BLaER1 treated with 17β-estradiol and CSF1 and Interleukin-3, amounts not matched to agents 10 nM and 100 nM (cell line): ENCODE measurements at regions not wholly inside any gene's neighbourhood (a gene's known extent, or its start where the extent isn't known, plus 50 kb on each side); places are given as distances from the start of the nearest gene placed in this dataset.

Source experiments
- H3K27ac ChIP-seq, 11 experiments: shearing (Covaris generic); formaldehyde crosslinking; 2 replicates each; pipeline ENCODE4 v1.8.1; 2022
- H3K27me3 ChIP-seq, 11 experiments: shearing (Covaris generic); formaldehyde crosslinking; 2 replicates each; pipeline ENCODE4 v1.8.1; 2022
- H3K36me3 ChIP-seq, 11 experiments: shearing (Covaris generic); formaldehyde crosslinking; 2 replicates each; pipeline ENCODE4 v1.8.1; 2022
- H3K4me1 ChIP-seq, 10 experiments: shearing (Covaris generic); formaldehyde crosslinking; 2 replicates each; pipeline ENCODE4 v1.8.1; 2022
- H3K4me2 ChIP-seq, 11 experiments: shearing (Covaris generic); formaldehyde crosslinking; 2 replicates each; pipeline ENCODE4 v1.8.1; 2022
- H3K4me3 ChIP-seq, 10 experiments: shearing (Covaris generic); formaldehyde crosslinking; 2 replicates each; pipeline ENCODE4 v1.8.1; 2022
- H3K9ac ChIP-seq, 11 experiments: shearing (Covaris generic); formaldehyde crosslinking; 2 replicates each; pipeline ENCODE4 v1.8.1; 2022
- H3K9me3 ChIP-seq, 11 experiments: shearing (Covaris generic); formaldehyde crosslinking; replicated peaks in 1 of 11; 2 replicates each; pipeline ENCODE4 v1.8.1; 2022
- H4K20me1 ChIP-seq, 11 experiments: shearing (Covaris generic); formaldehyde crosslinking; 2 replicates each; pipeline ENCODE4 v1.8.1; 2022
- Cebpa-rat ChIP-seq, 11 experiments: shearing (Covaris generic); IDR thresholded peaks; 2 replicates each; pipeline ENCODE4 v1.8.1; 2022

GRCh38 chr3:88572450-88572849 is 422.7 kb downstream of the C3orf38 start:
- TF ChIP-seq Cebpa-rat (IDR thresholded peaks at IDR 0.05), result no peak
- peaks cover 0 to 13% (median 3%) of the 10 kb centered on the region in 11 experiments; a peak in 7 of 22 replicates for H3K9me3 ChIP-seq
- H3K36me3 ChIP-seq, result no peaks in the 10 kb centered on the region

GRCh38 chr3:88573472-88573871 is 423.7 kb downstream of the C3orf38 start:
- H3K36me3 ChIP-seq, result no peaks in the 10 kb centered on the region
- H3K9me3 ChIP-seq, result peaks cover 0 to 13% (median 3%) of the 10 kb centered on the region in 11 experiments; a peak in 7 of 22 replicates
- no peaks in the 10 kb centered on the region for H3K4me1 ChIP-seq
- H3K4me3 ChIP-seq, result no peak overlapping the region
- no peak for TF ChIP-seq Cebpa-rat (IDR thresholded peaks at IDR 0.05)
- H3K27me3 ChIP-seq, result no peaks in the 10 kb centered on the region
- H3K27ac ChIP-seq, result no peak overlapping the region
- no peaks in the 10 kb centered on the region for H4K20me1 ChIP-seq
- no peak overlapping the region for H3K9ac ChIP-seq
- no peak overlapping the region for H3K4me2 ChIP-seq

More at GRCh38 chr3:88572450-88572849, 422.7 kb downstream of the C3orf38 start:
- Histone ChIP-seq H3K4me2 (no peak overlapping the region), H3K27ac (no peak overlapping the region), H3K27me3 (no peaks in the 10 kb centered on the region), H3K4me1 (no peaks in the 10 kb centered on the region), H4K20me1 (no peaks in the 10 kb centered on the region), H3K9ac (no peak overlapping the region), H3K4me3 (no peak overlapping the region)

GRCh38 chr3:88574146-88574545 is 424.4 kb downstream of the C3orf38 start:
- no peak overlapping the region for H3K4me3 ChIP-seq

GRCh38 chr3:88584451-88584850 is 434.7 kb downstream of the C3orf38 start:
- no peak overlapping the region for H3K27ac ChIP-seq
- H3K4me3 ChIP-seq, result no peak overlapping the region
- no peaks in the 10 kb centered on the region for H3K9me3 ChIP-seq
- H3K36me3 ChIP-seq, result no peaks in the 10 kb centered on the region
- no peaks in the 10 kb centered on the region for H3K27me3 ChIP-seq
- no peaks in the 10 kb centered on the region for H4K20me1 ChIP-seq
- no peaks in the 10 kb centered on the region for H3K4me1 ChIP-seq
- TF ChIP-seq Cebpa-rat (IDR thresholded peaks at IDR 0.05), result no peak
- no peak overlapping the region for H3K9ac ChIP-seq
- H3K4me2 ChIP-seq, result no peak overlapping the region

More at GRCh38 chr3:88574146-88574545, 424.4 kb downstream of the C3orf38 start:
- Histone ChIP-seq H3K9ac (no peak overlapping the region), H3K27me3 (no peaks in the 10 kb centered on the region), H3K9me3 (peaks cover 0 to 13% (median 3%) of the 10 kb centered on the region in 11 experiments; a peak in 7 of 22 replicates), H4K20me1 (no peaks in the 10 kb centered on the region), H3K36me3 (no peaks in the 10 kb centered on the region), H3K27ac (no peak overlapping the region), H3K4me1 (no peaks in the 10 kb centered on the region), H3K4me2 (no peak overlapping the region)
- TF ChIP-seq Cebpa-rat (IDR thresholded peaks at IDR 0.05), result no peak

- H3K4me2 ChIP-seq, result no peak overlapping the region
- H3K27ac ChIP-seq, result no peak overlapping the region
- H4K20me1 ChIP-seq, result no peaks in the 10 kb centered on the region
- H3K9ac ChIP-seq, result no peak overlapping the region
- H3K4me1 ChIP-seq, result no peaks in the 10 kb centered on the region
- H3K36me3 ChIP-seq, result no peaks in the 10 kb centered on the region
- TF ChIP-seq Cebpa-rat (IDR thresholded peaks at IDR 0.05), result no peak
- H3K27me3 ChIP-seq, result no peaks in the 10 kb centered on the region
- no peaks in the 10 kb centered on the region for H3K9me3 ChIP-seq
- no peak overlapping the region for H3K4me3 ChIP-seq
Observed at GRCh38 chr3:88586121-88586640, 436.4 kb downstream of the C3orf38 start.

- H3K9ac ChIP-seq, result no peak overlapping the region
- H3K9me3 ChIP-seq, result no peaks in the 10 kb centered on the region
- H3K4me2 ChIP-seq, result no peak overlapping the region
- H3K4me1 ChIP-seq, result no peaks in the 10 kb centered on the region
- H3K27me3 ChIP-seq, result no peaks in the 10 kb centered on the region
- H3K36me3 ChIP-seq, result no peaks in the 10 kb centered on the region
- TF ChIP-seq Cebpa-rat (IDR thresholded peaks at IDR 0.05), result no peak
- no peak overlapping the region for H3K27ac ChIP-seq
- no peak overlapping the region for H3K4me3 ChIP-seq
- no peaks in the 10 kb centered on the region for H4K20me1 ChIP-seq
Observed at GRCh38 chr3:88589138-88589537, 439.4 kb downstream of the C3orf38 start.

GRCh38 chr3:88595026-88595425 is 445.3 kb downstream of the C3orf38 start:
- no peak overlapping the region for H3K27ac ChIP-seq

GRCh38 chr3:88596451-88596850 is 446.7 kb downstream of the C3orf38 start:
- H3K27ac ChIP-seq, result no peak overlapping the region
- H3K36me3 ChIP-seq, result no peaks in the 10 kb centered on the region
- H4K20me1 ChIP-seq, result no peaks in the 10 kb centered on the region
- no peak overlapping the region for H3K4me2 ChIP-seq
- H3K9me3 ChIP-seq, result no peaks in the 10 kb centered on the region
- no peak for TF ChIP-seq Cebpa-rat (IDR thresholded peaks at IDR 0.05)
- no peak overlapping the region for H3K9ac ChIP-seq
- no peaks in the 10 kb centered on the region for H3K27me3 ChIP-seq
- no peaks in the 10 kb centered on the region for H3K4me1 ChIP-seq
- H3K4me3 ChIP-seq, result no peak overlapping the region

More at GRCh38 chr3:88595026-88595425, 445.3 kb downstream of the C3orf38 start:
- no peaks in the 10 kb centered on the region for H3K9me3 ChIP-seq
- H3K4me2 ChIP-seq, result no peak overlapping the region
- no peaks in the 10 kb centered on the region for H3K4me1 ChIP-seq
- H3K27me3 ChIP-seq, result no peaks in the 10 kb centered on the region
- H3K36me3 ChIP-seq, result no peaks in the 10 kb centered on the region
- TF ChIP-seq Cebpa-rat (IDR thresholded peaks at IDR 0.05), result no peak
- H3K9ac ChIP-seq, result no peak overlapping the region
- H4K20me1 ChIP-seq, result no peaks in the 10 kb centered on the region
- H3K4me3 ChIP-seq, result no peak overlapping the region

- Histone ChIP-seq H3K4me3 (no peak overlapping the region), H3K4me2 (no peak overlapping the region), H3K9ac (no peak overlapping the region), H3K4me1 (0 out of 20 replicates have a peak, but pooled peaks cover 0 to 5% (median 0%) of the 10 kb centered on the region in 10 experiments), H4K20me1 (no peaks in the 10 kb centered on the region), H3K27me3 (no peaks in the 10 kb centered on the region), H3K27ac (no peak overlapping the region), H3K36me3 (no peaks in the 10 kb centered on the region), H3K9me3 (no peaks in the 10 kb centered on the region)
- no peak for TF ChIP-seq Cebpa-rat (IDR thresholded peaks at IDR 0.05)
Observed at GRCh38 chr3:88610820-88611219, 461.1 kb downstream of the C3orf38 start.

- no peak overlapping the region for H3K4me3 ChIP-seq
- no peak overlapping the region for H3K27ac ChIP-seq
- H3K9ac ChIP-seq, result no peak overlapping the region
- TF ChIP-seq Cebpa-rat (IDR thresholded peaks at IDR 0.05), result no peak
- H3K4me2 ChIP-seq, result no peak overlapping the region
- H3K27me3 ChIP-seq, result no peaks in the 10 kb centered on the region
- H4K20me1 ChIP-seq, result no peaks in the 10 kb centered on the region
- no peaks in the 10 kb centered on the region for H3K9me3 ChIP-seq
- peaks cover 0 to 10% (median 2%) of the 10 kb centered on the region in 10 experiments; a peak in 6 of 20 replicates for H3K4me1 ChIP-seq
- H3K36me3 ChIP-seq, result no peaks in the 10 kb centered on the region
Observed at GRCh38 chr3:88611826-88612326, 462.1 kb downstream of the C3orf38 start.
